Stimulated activated naive CD8-positive, alpha-beta T cell treated with anti-CD3 and anti-CD28 coated beads, Interleukin-15, Interleukin-2, amounts not matched to agents 100 U/mL and 50 U/mL, for 24 hours (primary cell): ENCODE measurements at regions not wholly inside any gene's neighbourhood (a gene's known extent, or its start where the extent isn't known, plus 50 kb on each side); places are given as distances from the start of the nearest gene placed in this dataset.

Source experiments
- ATAC-seq: fragments of 150-1000 bp; cut with Tn5 transposase; one replicate; pipeline ENCODE4 v1.10.0; 2021
- DNase-seq: peaks from one replicate; pipeline ENCODE4 v3.0.0; 2021

GRCh38 chr3:164572436-164572835 lies 505.9 kb downstream of the SI start:
- ATAC-seq (no peak), DNase-seq (no peak)

- DNase-seq, result no peak
- no peak for ATAC-seq
Measured at GRCh38 chr3:164550857-164551256, 527.4 kb downstream of the SI start.

GRCh38 chr3:164539215-164539614 lies 539.1 kb downstream of the SI start:
- no peak for ATAC-seq
- no peak for DNase-seq

- ATAC-seq (no peak), DNase-seq (no peak)
Measured at GRCh38 chr3:164537485-164537884, 540.8 kb downstream of the SI start.

- ATAC-seq (no peak), DNase-seq (no peak)
Measured at GRCh38 chr3:164533275-164533674, 545.0 kb downstream of the SI start.

- DNase-seq (no peak), ATAC-seq (no peak)
Measured at GRCh38 chr3:164526250-164526649, 552.0 kb downstream of the SI start.

- DNase-seq (no peak), ATAC-seq (no peak)
Measured at GRCh38 chr3:164524201-164524600, 554.1 kb downstream of the SI start.

GRCh38 chr3:164522073-164522763 lies 556.1 kb downstream of the SI start:
- ATAC-seq, result no peak
- DNase-seq, result no peak

- ATAC-seq (peak; percentile 32), DNase-seq (no peak)
Measured at GRCh38 chr3:164521644-164522043, 556.7 kb downstream of the SI start.

- DNase-seq (no peak), ATAC-seq (no peak)
Measured at GRCh38 chr3:164521139-164521538, 557.2 kb downstream of the SI start.

- DNase-seq (no peak), ATAC-seq (no peak)
Measured at GRCh38 chr3:164515256-164515655, 563.0 kb downstream of the SI start.

GRCh38 chr3:164514576-164514975 lies 563.7 kb downstream of the SI start:
- DNase-seq (no peak), ATAC-seq (no peak)

- ATAC-seq, result no peak
- DNase-seq, result no peak
Measured at GRCh38 chr3:164507886-164508285, 570.4 kb downstream of the SI start.

GRCh38 chr3:164498917-164499316 lies 579.4 kb downstream of the SI start:
- DNase-seq (no peak), ATAC-seq (no peak)

- ATAC-seq (no peak), DNase-seq (no peak)
Measured at GRCh38 chr3:164488893-164489292, 589.4 kb downstream of the SI start.

GRCh38 chr3:164486150-164486549 lies 592.1 kb downstream of the SI start:
- no peak for ATAC-seq
- no peak for DNase-seq

GRCh38 chr3:164479978-164480377 lies 598.3 kb downstream of the SI start:
- DNase-seq, result no peak
- ATAC-seq, result no peak

- ATAC-seq (no peak), DNase-seq (no peak)
Measured at GRCh38 chr3:164479406-164479805, 598.9 kb downstream of the SI start.

GRCh38 chr3:164478323-164478722 lies 600.0 kb downstream of the SI start:
- DNase-seq (no peak), ATAC-seq (no peak)

- DNase-seq (no peak), ATAC-seq (no peak)
Measured at GRCh38 chr3:164477403-164477802, 600.9 kb downstream of the SI start.

- no peak for ATAC-seq
- DNase-seq, result no peak
Measured at GRCh38 chr3:164476631-164477030, 601.7 kb downstream of the SI start.

- no peak for ATAC-seq
- no peak for DNase-seq
Measured at GRCh38 chr3:164470471-164470870, 607.8 kb downstream of the SI start.

- no peak for DNase-seq
- ATAC-seq, result no peak
Measured at GRCh38 chr3:164468055-164468454, 610.2 kb downstream of the SI start.

- ATAC-seq, result no peak
- no peak for DNase-seq
Measured at GRCh38 chr3:164467007-164467406, 611.3 kb downstream of the SI start.

GRCh38 chr3:164465172-164465571 lies 613.1 kb downstream of the SI start:
- ATAC-seq (no peak), DNase-seq (no peak)
